HT1080 (cell line): ENCODE measurements at regions not wholly inside any gene's neighbourhood (a gene's known extent, or its start where the extent isn't known, plus 50 kb on each side); places are given as distances from the start of the nearest gene placed in this dataset.

Experiments
- DNase-seq: peaks from one replicate; pipeline ENCODE4 v3.0.0-alpha.2; 2015; ENCODE audit warnings: low read depth

- peak; percentile 63 for DNase-seq
Measured at GRCh38 chr6:4383910-4384638, 248.7 kb upstream of the ECI2 start.

DNA sequence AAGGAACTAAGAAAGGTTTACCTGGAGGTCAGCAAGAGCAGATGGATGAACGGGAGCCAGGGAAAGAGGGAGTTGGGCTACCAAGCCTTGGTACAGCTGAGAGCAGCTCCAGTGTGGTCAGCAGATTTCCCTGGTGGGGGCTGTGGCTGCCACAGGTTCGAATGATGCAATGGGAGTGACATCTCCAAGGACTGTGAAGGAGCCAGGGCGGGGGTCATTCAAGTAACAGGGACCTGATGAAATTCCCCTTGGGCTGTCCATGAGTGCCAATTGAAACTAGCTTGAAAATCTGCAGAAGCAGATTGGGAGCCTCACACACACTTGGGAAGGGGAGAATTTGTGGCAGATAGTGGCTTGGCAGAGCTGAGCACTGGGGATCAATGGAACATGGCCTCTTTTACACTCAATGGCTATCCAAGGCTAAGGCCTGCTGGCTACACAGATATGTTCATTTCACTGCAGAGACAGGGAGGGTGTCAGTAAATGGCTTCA is 247.0 kb upstream of the ECI2 start:
- no peak for DNase-seq

GRCh38 chr6:4381381-4381780 is 246.0 kb upstream of the ECI2 start:
- peak; percentile 60 for DNase-seq

- no peak for DNase-seq
Measured at GRCh38 chr6:4380881-4381281, 245.5 kb upstream of the ECI2 start.

- no peak for DNase-seq
Measured at GRCh38 chr6:4379958-4380357, 244.6 kb upstream of the ECI2 start.

- DNase-seq = no peak
Measured at GRCh38 chr6:4378319-4378996, 243.1 kb upstream of the ECI2 start.

DNA sequence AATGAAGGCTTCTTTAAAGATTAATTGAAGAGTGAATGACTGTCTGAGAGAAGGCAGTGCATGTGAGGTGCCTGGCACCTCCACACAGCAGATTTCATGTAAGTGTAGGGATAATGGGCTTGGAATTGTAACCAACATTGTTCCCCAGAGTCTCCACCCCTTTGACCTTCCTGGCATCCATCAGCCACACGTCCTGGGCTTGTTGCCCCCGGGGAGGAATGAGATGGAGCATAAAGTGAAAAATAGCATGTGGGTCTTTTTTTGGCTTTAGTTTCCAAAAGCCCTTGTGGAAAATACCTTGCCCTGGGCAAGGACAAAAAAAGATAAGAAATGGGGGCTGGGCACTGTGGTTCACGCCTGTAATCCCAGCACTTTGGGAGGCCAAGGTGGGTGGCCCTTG is 242.2 kb upstream of the ECI2 start:
- no peak for DNase-seq

DNA sequence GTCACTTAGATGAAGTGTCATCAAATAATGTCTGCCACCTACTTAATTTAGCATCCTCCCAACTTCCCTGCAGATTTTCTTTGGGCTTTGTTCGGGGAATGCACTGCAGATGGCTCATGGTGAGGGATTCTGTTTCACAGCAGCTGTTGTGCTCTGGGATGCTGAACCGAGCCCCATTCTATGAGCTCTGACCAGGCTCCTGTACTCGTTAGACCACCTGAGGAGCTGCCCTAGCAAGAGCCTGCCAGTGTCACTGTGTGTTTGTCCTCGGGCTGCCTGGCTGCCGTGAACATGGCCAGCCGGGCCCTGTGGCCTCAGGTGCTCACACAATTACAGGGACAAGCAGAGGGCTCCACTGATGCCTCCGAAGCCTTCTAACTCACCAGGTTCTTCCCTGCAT is 238.8 kb upstream of the ECI2 start:
- no peak for DNase-seq

- DNase-seq = no peak
Measured at GRCh38 chr6:4372866-4373265, 237.5 kb upstream of the ECI2 start.

- DNase-seq = peak; percentile 73
Measured at GRCh38 chr6:4371207-4371921, 236.0 kb upstream of the ECI2 start.

DNA sequence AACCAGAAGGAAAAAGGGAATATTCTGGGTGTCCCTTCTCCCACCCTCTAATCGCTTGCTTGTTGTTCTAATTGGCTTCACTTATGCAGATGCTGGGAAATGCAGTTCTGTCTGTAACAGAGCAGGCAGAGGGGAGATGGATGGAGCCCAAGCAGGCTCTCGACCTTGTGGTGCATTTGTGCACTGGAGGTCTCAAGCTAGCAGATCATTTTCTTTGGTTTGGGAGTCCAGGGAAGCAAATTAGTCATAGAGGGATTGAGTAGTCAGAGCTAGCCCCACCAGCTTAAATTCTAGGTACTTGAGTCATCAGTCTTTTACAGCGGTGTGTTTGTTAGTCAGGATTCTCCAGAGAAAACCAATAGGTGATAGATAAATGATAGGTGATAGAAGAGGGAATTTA is 234.7 kb upstream of the ECI2 start:
- peak; percentile 97 for DNase-seq

- peak; percentile 86 for DNase-seq
Measured at GRCh38 chr6:4369616-4370015, 234.2 kb upstream of the ECI2 start.

- no peak for DNase-seq
Measured at GRCh38 chr6:4368649-4369048, 233.3 kb upstream of the ECI2 start.

DNA sequence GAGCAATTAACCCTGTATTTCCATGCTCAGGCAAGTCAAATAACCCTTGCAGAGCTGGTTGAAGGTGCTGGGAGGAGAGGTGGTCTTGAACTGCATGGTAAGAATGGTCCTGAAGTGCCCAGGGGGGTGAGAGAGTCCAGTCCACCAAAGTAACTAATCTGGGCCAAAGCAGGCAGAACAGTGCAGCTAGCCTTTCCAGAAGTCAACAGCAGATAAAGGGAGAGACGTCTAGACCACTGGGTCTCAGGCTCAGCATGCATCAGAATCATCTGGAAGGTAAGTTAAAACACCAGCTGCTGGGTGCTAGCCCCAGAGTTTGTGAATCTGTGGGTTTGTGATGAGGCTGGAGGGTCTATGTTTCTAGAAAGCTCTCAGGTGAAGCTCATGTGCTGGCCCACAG is 232.3 kb upstream of the ECI2 start:
- DNase-seq = no peak

DNA sequence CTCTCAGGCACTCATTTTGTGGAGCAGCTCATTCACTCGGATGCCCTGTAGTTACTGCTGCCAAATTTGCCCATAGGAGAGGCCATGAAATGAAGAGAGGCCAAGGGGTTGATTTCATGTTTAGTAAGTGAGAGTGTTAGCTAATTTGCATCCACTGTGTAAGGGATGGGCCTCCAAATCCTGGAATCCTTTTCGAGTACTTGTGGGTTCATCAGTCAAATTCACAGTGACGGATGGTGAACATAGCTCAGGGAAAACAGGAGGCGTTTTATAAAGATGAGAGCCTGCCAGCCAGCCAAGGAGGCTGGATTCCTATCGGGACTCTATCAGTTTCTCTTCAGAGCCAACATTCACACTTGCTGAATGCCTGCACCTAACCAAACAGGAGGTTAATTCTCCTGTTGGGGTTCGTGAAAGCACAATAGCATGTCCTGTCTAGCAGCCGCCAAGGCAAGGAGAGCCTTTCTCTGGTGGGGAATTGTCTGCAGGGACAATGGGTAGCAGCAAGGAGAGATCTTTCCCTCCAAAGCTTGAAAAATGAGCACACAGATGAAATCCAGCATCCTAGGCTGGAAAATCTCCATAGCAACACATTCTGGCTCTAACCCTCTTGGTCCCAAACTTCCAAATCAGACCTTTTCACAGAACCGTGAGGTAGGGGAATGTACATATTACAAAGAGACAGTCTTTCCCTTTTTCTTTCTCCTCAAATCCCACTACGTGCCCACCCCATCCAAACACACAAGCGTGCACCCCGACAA is 231.4 kb upstream of the ECI2 start:
- DNase-seq = no peak

GRCh38 chr6:4365686-4366085 is 230.3 kb upstream of the ECI2 start:
- no peak for DNase-seq

DNA sequence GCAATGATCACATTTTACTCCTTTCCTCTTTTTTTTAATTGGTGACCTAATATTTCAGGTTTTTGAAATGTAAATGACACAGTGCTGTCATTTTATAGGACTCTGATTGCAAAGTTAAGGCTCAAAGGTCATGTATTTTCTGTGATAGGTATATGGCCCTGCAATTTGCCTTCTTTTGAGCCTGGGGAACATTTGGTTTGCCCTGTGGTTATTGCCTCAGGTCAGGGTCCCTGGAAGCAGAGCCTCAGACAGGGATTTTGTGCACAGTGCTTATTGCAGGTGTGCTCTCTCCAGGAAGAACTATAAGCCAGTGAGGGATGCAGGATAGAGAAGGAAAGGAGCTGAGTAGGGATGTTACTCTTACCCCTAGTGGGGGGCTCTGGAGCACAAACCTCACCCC is 229.3 kb upstream of the ECI2 start:
- DNase-seq = no peak

DNA sequence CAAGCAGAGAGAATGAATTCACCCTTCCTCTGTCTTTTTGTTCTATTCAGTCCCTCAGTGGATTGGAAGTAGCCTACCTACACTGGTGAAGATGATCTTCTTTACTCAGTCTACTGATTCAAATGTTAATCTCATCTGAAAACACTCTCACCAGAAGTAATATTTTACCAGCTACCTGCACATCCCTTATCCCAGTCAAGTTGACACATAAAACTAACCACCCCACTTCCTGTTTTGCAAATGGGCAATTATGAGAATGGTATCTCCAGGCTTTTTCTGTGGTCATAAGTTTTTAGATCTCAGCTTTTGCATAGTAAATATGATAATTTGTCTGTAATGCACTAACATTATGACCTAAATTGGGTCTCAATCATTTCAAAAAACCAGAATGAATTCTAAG is 228.8 kb upstream of the ECI2 start:
- DNase-seq = no peak

DNA sequence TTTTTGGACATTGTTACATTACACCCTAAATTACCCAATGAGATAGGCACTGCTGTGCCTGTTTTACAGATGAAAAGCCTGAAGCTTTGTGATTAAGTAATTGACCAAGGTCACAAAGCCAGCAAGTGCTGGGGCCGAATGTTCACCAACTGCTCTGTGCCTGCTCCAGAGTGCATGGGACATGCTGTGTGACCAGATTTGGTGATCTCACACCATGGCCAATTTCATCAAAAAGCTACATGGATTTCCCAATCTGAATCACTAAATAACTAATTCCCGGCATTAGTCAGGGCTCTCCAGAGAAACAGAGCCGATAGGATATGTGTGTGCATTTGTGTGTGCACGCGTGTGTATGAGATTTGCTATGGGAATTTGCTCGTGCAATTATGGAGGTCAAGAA is 228.3 kb upstream of the ECI2 start:
- no peak for DNase-seq

- no peak for DNase-seq
Measured at GRCh38 chr6:4362326-4362725, 227.0 kb upstream of the ECI2 start.

DNA sequence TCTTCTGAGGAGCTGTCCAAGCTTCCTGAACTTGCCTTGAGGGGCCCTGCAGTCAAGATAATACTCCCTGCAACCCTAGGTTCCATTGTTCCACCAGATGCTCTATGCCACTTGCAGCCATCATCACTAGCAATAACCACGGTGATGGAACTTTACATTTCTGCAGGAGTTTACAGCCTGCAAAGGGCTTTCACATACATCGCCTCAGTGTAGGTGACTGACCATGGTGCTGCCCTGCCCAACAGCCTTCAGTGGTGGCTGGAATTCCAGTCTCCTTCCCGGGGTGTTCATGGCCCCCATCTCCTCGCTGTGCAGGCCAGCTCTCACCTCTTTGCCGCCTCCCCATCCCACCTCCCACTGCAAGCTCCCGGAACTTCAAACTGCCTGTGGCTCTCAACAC is 225.5 kb upstream of the ECI2 start:
- DNase-seq = no peak
